Psoas muscle (tissue), 7 donors: ENCODE measurements at regions not wholly inside any gene's neighbourhood (a gene's known extent, or its start where the extent isn't known, plus 50 kb on each side); places are given as distances from the start of the nearest gene placed in this dataset.

Experiments used
- ATAC-seq, 4 donors: fragments of 200-7000 bp; cut with Tn5 transposase; one replicate each; pipeline ENCODE4 v1.9.1; 2020; ENCODE audit warnings: moderate library complexity in 3 of 4, mild to moderate bottlenecking in 2 of 4
- DNase-seq, 2 donors: peaks; one replicate each; pipeline ENCODE4 v3.0.0-alpha.2; 2020
- H3K27ac ChIP-seq: fragments of 200-600 bp; one replicate; pipeline ENCODE4 v1.8.0; 2022
- H3K27me3 ChIP-seq, 3 donors: fragments of 200-600 bp in 1 of 3; one replicate each; pipeline versions ENCODE4 v1.6.1 to v1.8.0; 2013 to 2022; ENCODE audit warnings: low read length in 2 of 3, mild to moderate bottlenecking in 2 of 3, moderate library complexity in 1 of 3; ENCODE audit not compliant: insufficient read depth in 3 of 3
- H3K36me3 ChIP-seq, 2 donors: fragments of 200-600 bp in 1 of 2; one replicate each; pipeline versions ENCODE4 v1.6.1 to v1.8.0; 2013 to 2022; ENCODE audit warnings: low read depth in 1 of 2, mild to moderate bottlenecking in 1 of 2, moderate library complexity in 1 of 2; ENCODE audit not compliant: insufficient read depth in 1 of 2
- H3K4me1 ChIP-seq: fragments of 200-600 bp; one replicate; pipeline ENCODE4 v1.8.0; 2022
- H3K4me3 ChIP-seq: fragments of 200-600 bp; one replicate; pipeline ENCODE4 v1.8.0; 2022; ENCODE audit warnings: mild to moderate bottlenecking
- H3K9me3 ChIP-seq: fragments of 200-600 bp; one replicate; pipeline ENCODE4 v1.8.0; 2022
- CTCF ChIP-seq: fragments of 200-600 bp; IDR thresholded peaks from one replicate; pipeline ENCODE4 v1.8.0; 2022; ENCODE audit warnings: antibody characterized with exemption
- WGBS, 3 donors: extraction: QIAGEN DNeasy Blood & Tissue Kit; methylation state at CpG; one replicate each; pipeline versions ENCODE4 v1.1.6 to v1.1.7; 2013; 5-methylcytosine and 5-hydroxymethylcytosine counted together
- intact Hi-C, 2 donors: fragments of 100-400 bp; cut with DNase I; formaldehyde crosslinking; loops; one replicate each; pipeline versions ENCODE4 v1.11.0 to v1.14.2; 2022
- donor health status: healthy with polysubstance abuse.
- donor health status: DM: no; HTN: no; CAD: no; lungs with moderate emphysema.
- donor health status: Bipolar disorder and iron deficiency.
- donor health status: healthy.
- donor health status: DM: yes; HTN: yes; CAD: no.
- donor health status: DM: no; HTN: no; CAD: no.
- donor health status: DM: yes; HTN: yes; CAD: no.

- Histone ChIP-seq H3K36me3 (no peaks in the 10 kb centered on the region), H3K4me1 (peaks cover 3% of the 10 kb centered on the region), H3K4me3 (no peak overlapping the region), H3K27me3 (no peaks in the 10 kb centered on the region), H3K9me3 (no peaks in the 10 kb centered on the region), H3K27ac (no peak overlapping the region)
- TF ChIP-seq CTCF, result no peak
- ATAC-seq (no peak), DNase-seq (no peak)
- WGBS, 3 donors, result 75 to 80% (median 77%) methylated on average over 7 of the region's 7 CpGs
- intact Hi-C loops, result loop anchor here in 1 of 2 donors (10.0 kb wide), 1 partner anchor 408 kb away; no protein-coding TSS in a partner anchor
Observed at GRCh38 chr4:141306331-141306730, 85.6 kb downstream of the ZNF330 start.

DNA sequence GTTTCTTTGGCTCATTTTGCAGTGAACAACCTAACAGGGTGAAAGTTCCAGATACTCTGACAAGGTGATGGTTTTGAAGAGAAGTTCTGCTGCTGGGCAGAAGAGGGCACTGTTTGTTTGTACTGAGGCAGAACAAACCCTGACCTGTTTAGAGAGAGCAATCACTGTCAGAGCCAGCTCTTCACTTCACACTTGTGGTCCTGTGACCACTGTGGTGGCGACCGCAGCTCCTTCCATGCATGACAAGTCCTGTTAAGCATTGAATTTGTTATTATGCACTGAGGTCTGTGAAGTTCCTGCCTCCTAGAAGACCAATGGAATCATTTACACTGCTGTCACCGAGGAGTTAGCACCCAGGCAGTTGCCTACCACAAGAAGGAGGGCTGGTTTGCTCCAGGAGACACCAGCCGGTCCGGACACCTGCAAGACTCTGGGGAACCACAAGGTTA lies 86.6 kb downstream of the ZNF330 start:
- peak; percentile 81 for TF ChIP-seq CTCF
- H3K9me3 ChIP-seq, result no peaks in the 10 kb centered on the region

DNA sequence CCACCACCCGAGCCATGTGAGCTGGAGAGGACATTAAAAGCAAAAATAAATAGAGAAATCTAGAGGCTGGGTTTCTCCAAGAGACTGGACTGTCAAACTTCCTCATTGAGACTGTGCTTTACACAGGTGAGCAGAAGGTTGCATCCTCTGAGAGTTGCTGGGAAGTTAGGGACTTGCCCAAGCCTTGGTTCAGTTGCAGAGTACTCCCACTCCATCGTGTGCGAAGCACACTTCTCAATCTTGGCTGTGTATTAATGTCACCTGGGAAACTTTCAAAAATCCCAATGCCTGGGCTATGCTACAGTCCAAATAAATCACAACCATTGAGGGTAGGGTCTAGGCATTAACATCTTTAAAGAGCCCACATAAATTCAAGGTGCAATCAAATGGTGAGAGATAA lies 89.2 kb downstream of the ZNF330 start:
- H3K27me3 ChIP-seq, result no peaks in the 10 kb centered on the region
- no peaks in the 10 kb centered on the region for H3K36me3 ChIP-seq
- intact Hi-C loops, result loop anchor here in 1 of 2 donors (10.0 kb wide), 1 partner anchor 405 kb away; no protein-coding TSS in a partner anchor
- no peak for DNase-seq
- ATAC-seq, result no peak
- H3K9me3 ChIP-seq, result no peaks in the 10 kb centered on the region
- no peak overlapping the region for H3K27ac ChIP-seq
- no peaks in the 10 kb centered on the region for H3K4me1 ChIP-seq
- no peak overlapping the region for H3K4me3 ChIP-seq
- WGBS, 3 donors, result 77 to 85% (median 83%) methylated on average over 3 of the region's 3 CpGs
- no peak for TF ChIP-seq CTCF

More for the DNA sequence above, 86.6 kb downstream of the ZNF330 start:
- peak overlapping the region; percentile 38 for H3K27ac ChIP-seq
- ATAC-seq (peak; percentile 99 to 100 (median 100)), DNase-seq (peak; percentile 48 to 68)
- no peaks in the 10 kb centered on the region for H3K4me1 ChIP-seq
- no peak overlapping the region for H3K4me3 ChIP-seq
- no peaks in the 10 kb centered on the region for H3K27me3 ChIP-seq
- H3K36me3 ChIP-seq, result no peaks in the 10 kb centered on the region
- 12 to 34% (median 20%) methylated on average over 5 of the region's 5 CpGs for WGBS, 3 donors
- intact Hi-C loops, result loop anchor here in 1 of 2 donors (10.0 kb wide), 1 partner anchor 408 kb away; no protein-coding TSS in a partner anchor

- intact Hi-C loops, result no loop called here
- Histone ChIP-seq H3K9me3 (no peaks in the 10 kb centered on the region), H3K4me3 (no peak overlapping the region), H3K36me3 (no peaks in the 10 kb centered on the region), H3K27me3 (no peaks in the 10 kb centered on the region), H3K27ac (no peak overlapping the region), H3K4me1 (no peaks in the 10 kb centered on the region)
- no peak for TF ChIP-seq CTCF
- DNase-seq, result no peak
- no peak for ATAC-seq
- 60 to 63% (median 63%) methylated on average over 5 of the region's 5 CpGs for WGBS, 3 donors
Observed at GRCh38 chr4:141311246-141312204, 90.8 kb downstream of the ZNF330 start.
